Endothelial cell of umbilical vein (primary cell): ENCODE measurements at regions not wholly inside any gene's neighbourhood (a gene's known extent, or its start where the extent isn't known, plus 50 kb on each side); places are given as distances from the start of the nearest gene placed in this dataset.

Experiments used
- BruUV-seq: library from RNA; stranded (reverse); fragments of 400-500 nt; replicated peaks from 2 replicates; lab custom pipeline; 2021; lab: Mats Ljungman, UMichigan
- CTCF ChIA-PET: fragments of 300-600, 350-600 bp; sonication (Branson Sonifier 250); formaldehyde crosslinking; loops from one replicate; lab custom pipeline; 2021; ENCODE audit warnings: antibody characterized with exemption, inconsistent platforms; lab: Charles Lee
- POLR2A ChIA-PET: fragments of 300-600, 350-600 bp; sonication (Branson Sonifier 250); formaldehyde crosslinking; loops from one replicate; lab custom pipeline; 2021; ENCODE audit warnings: antibody characterized with exemption, inconsistent platforms; lab: Charles Lee
- DNase-seq: peaks from one replicate; pipeline ENCODE4 v3.0.0-alpha.2; 2011; ENCODE audit warnings: low read depth, low spot score
- FAIRE-seq: peaks from 2 replicates; lab custom pipeline; 2011; peaks lifted over from hg19 to GRCh38; lab: Jason Lieb, UNC
- H2AFZ ChIP-seq: 2 replicates; pipeline ENCODE4 v1.6.0; 2012; ENCODE audit warnings: low read depth, low read length, control low read depth, inconsistent platforms
- H3K27ac ChIP-seq: 2 replicates; pipeline ENCODE4 v1.5.1; 2011; ENCODE audit warnings: low read depth, mild to moderate bottlenecking, control low read depth, low read length, moderate library complexity; ENCODE audit not compliant: insufficient read depth
- H3K27me3 ChIP-seq, 2 experiments: 2 replicates each; pipeline versions ENCODE4 v1.6.0 to v1.6.1; 2011; ENCODE audit warnings: low read length in 2 of 2, mixed read lengths in 1 of 2; ENCODE audit not compliant: control insufficient read depth in 2 of 2, insufficient read depth in 2 of 2
- H3K36me3 ChIP-seq, 2 experiments: 2 replicates in 1 of 2; 3 replicates in 1 of 2; pipeline ENCODE4 v1.5.1; 2011; ENCODE audit warnings: low read length in 2 of 2, mild to moderate bottlenecking in 1 of 2, moderate library complexity in 1 of 2; ENCODE audit not compliant: control insufficient read depth in 2 of 2, insufficient read depth in 2 of 2; ENCODE audit errors: extremely low read depth in 1 of 2
- H3K4me1 ChIP-seq: 3 replicates; pipeline ENCODE4 v1.5.1; 2011; ENCODE audit warnings: mild to moderate bottlenecking, low read length; ENCODE audit not compliant: control insufficient read depth, insufficient read depth; ENCODE audit errors: extremely low read depth
- H3K4me2 ChIP-seq: 2 replicates; pipeline ENCODE4 v1.6.1; 2011; ENCODE audit warnings: low read length, control low read depth, mixed read lengths; ENCODE audit not compliant: insufficient read depth
- H3K4me3 ChIP-seq, 3 experiments: fragments of 200-600 bp in 1 of 3; sonication (generic), shearing (Covaris generic) in 1 of 3; replicated peaks in 1 of 3; 2 replicates each; pipeline ENCODE4 v1.5.1; 2011 to 2016; ENCODE audit warnings: control low read depth in 3 of 3, low read length in 3 of 3, mild to moderate bottlenecking in 2 of 3, inconsistent platforms in 1 of 3, low read depth in 1 of 3, moderate library complexity in 1 of 3; ENCODE audit not compliant: insufficient read depth in 1 of 3
- H3K79me2 ChIP-seq: 2 replicates; pipeline ENCODE4 v1.6.0; 2012; ENCODE audit warnings: low read length, inconsistent platforms; ENCODE audit not compliant: control insufficient read depth, insufficient read depth
- H3K9ac ChIP-seq: replicated peaks from 2 replicates; pipeline ENCODE3; 2011; ENCODE audit warnings: low read length, control low read depth; ENCODE audit not compliant: insufficient read depth; ENCODE audit errors: extremely low read depth
- H3K9me1 ChIP-seq: replicated peaks from 3 replicates; pipeline ENCODE4 v1.6.0; 2011; ENCODE audit warnings: mild to moderate bottlenecking, low read length; ENCODE audit not compliant: control insufficient read depth, insufficient read depth; ENCODE audit errors: extremely low read depth
- H3K9me3 ChIP-seq: replicated peaks from 2 replicates; pipeline ENCODE4 v1.5.1; 2012; ENCODE audit warnings: low read length, inconsistent platforms; ENCODE audit not compliant: control insufficient read depth, insufficient read depth
- H4K20me1 ChIP-seq: replicated peaks from 2 replicates; pipeline ENCODE3; 2011; ENCODE audit warnings: mild to moderate bottlenecking, low read length; ENCODE audit not compliant: control insufficient read depth, insufficient read depth; ENCODE audit errors: extremely low read depth
- CTCF ChIP-seq, 2 donors: IDR thresholded peaks; 1 replicate in 1 of 2; 2 replicates in 1 of 2; pipeline ENCODE4 v1.5.1; 2011; ENCODE audit warnings: low read length in 2 of 2, mild to moderate bottlenecking in 2 of 2, moderate library complexity in 2 of 2, control low read depth in 1 of 2, inconsistent platforms in 1 of 2, low read depth in 1 of 2; ENCODE audit not compliant: insufficient read depth in 1 of 2; ENCODE audit errors: extremely low read depth in 1 of 2
- EZH2 ChIP-seq: IDR thresholded peaks from 2 replicates; pipeline ENCODE4 v1.6.1; 2012; ENCODE audit warnings: borderline replicate concordance, low read depth, mild to moderate bottlenecking, moderate library complexity, low read length, inconsistent platforms; ENCODE audit not compliant: severe bottlenecking
- FOS ChIP-seq: IDR thresholded peaks from 2 replicates; pipeline ENCODE4 v1.6.1; 2011; ENCODE audit warnings: mild to moderate bottlenecking, low read length, moderate library complexity, borderline replicate concordance; ENCODE audit not compliant: insufficient read depth
- GATA2 ChIP-seq: IDR thresholded peaks from 2 replicates; pipeline ENCODE4 v1.7.0; 2011; ENCODE audit warnings: low read depth, mild to moderate bottlenecking, moderate library complexity, mixed read lengths, low read length; ENCODE audit not compliant: insufficient read length, insufficient read depth
- JUN ChIP-seq: IDR thresholded peaks from 2 replicates; pipeline ENCODE4 v1.6.1; 2011; ENCODE audit warnings: borderline replicate concordance, low read depth; ENCODE audit not compliant: insufficient read length, insufficient read depth
- MAX ChIP-seq: IDR thresholded peaks from 2 replicates; pipeline ENCODE4 v1.6.1; 2011; ENCODE audit not compliant: insufficient read depth, insufficient read length
- MYC ChIP-seq: IDR thresholded peaks from one replicate; pipeline ENCODE4 v1.6.1; 2011; ENCODE audit warnings: mild to moderate bottlenecking, low read depth, low read length
- POLR2A ChIP-seq: IDR thresholded peaks from 2 replicates; pipeline ENCODE4 v1.6.1; 2012; ENCODE audit warnings: low read depth, mild to moderate bottlenecking, control low read depth, low read length
- POLR2AphosphoS5 ChIP-seq: IDR thresholded peaks from 2 replicates; pipeline ENCODE4 v1.6.1; 2012; ENCODE audit warnings: low read depth, mild to moderate bottlenecking, control low read depth, low read length, moderate library complexity; ENCODE audit not compliant: insufficient read depth
- dilution Hi-C: fragments of 300-500 bp; cut with MboI; formaldehyde crosslinking; loops from one replicate; pipeline ENCODE4 v1.15.0; 2019; ENCODE audit warnings: low sequenced_read_pairs; ENCODE audit not compliant: extremely low pct_ligation_motif_present
- intact Hi-C: fragments of 100-400 bp; cut with micrococcal nuclease; formaldehyde crosslinking; loops from one replicate; pipeline ENCODE4 v1.10.0; 2022

GRCh38 chrX:124925681-124926080, 394.0 kb upstream of the TEX13C start:
- Histone ChIP-seq H3K27me3 (no peaks in the 10 kb centered on the region), H3K4me3 (no peak overlapping the region), H2AFZ (no peak overlapping the region), H3K9me1 (no peaks in the 10 kb centered on the region), H3K79me2 (no peaks in the 10 kb centered on the region), H3K9ac (no peak overlapping the region), H3K27ac (no peak overlapping the region), H3K4me1 (no peaks in the 10 kb centered on the region), H3K9me3 (no peaks in the 10 kb centered on the region), H3K4me2 (no peak overlapping the region), H4K20me1 (no peaks in the 10 kb centered on the region), H3K36me3 (no peaks in the 10 kb centered on the region)
- dilution Hi-C loops (no loop called here), intact Hi-C loops (no loop called here)
- POLR2A ChIA-PET: no interaction called here
- no peak for FAIRE-seq
- BruUV-seq: no TSS peak
- CTCF ChIA-PET: no interaction called here
- TF ChIP-seq CTCF (IDR thresholded peaks at IDR 0.05; ENCODE audit: extremely low read depth in 1 of 2, insufficient read depth in 1 of 2, low read depth in 1 of 2, low read length in 2 of 2): no peak
- no peak for TF ChIP-seq MYC
- TF ChIP-seq FOS: no peak
- no peak for TF ChIP-seq EZH2
- no peak for TF ChIP-seq POLR2AphosphoS5
- TF ChIP-seq POLR2A: no peak
- no peak for TF ChIP-seq GATA2
- TF ChIP-seq MAX: no peak
- no peak for TF ChIP-seq JUN
- DNase-seq: no peak
